Panc1 (cell line): ENCODE measurements at regions not wholly inside any gene's neighbourhood (a gene's known extent, or its start where the extent isn't known, plus 50 kb on each side); places are given as distances from the start of the nearest gene placed in this dataset.

Source experiments
- ATAC-seq: fragments of 200-7000 bp; cut with Tn5 transposase; 2 replicates; pipeline ENCODE4 v1.9.1; 2020; ENCODE audit warnings: mild to moderate bottlenecking, moderate library complexity
- BruUV-seq: library from RNA; stranded (reverse); fragments of 400-500 nt; replicated peaks from 2 replicates; lab custom pipeline; 2021; lab: Mats Ljungman, UMichigan
- CTCF ChIA-PET: fragments of 300-600 bp; sonication (Branson Sonifier 250); formaldehyde crosslinking; loops from one replicate; lab custom pipeline; 2022; ENCODE audit warnings: antibody characterized with exemption; lab: Charles Lee
- POLR2A ChIA-PET: fragments of 300-600 bp; sonication (Branson Sonifier 250); formaldehyde crosslinking; loops from one replicate; lab custom pipeline; 2022; ENCODE audit warnings: antibody characterized with exemption; lab: Charles Lee
- DNase-seq: peaks from one replicate; pipeline ENCODE4 v3.0.0-alpha.2; 2010; ENCODE audit warnings: low read depth, low spot score
- H3K27ac ChIP-seq: 2 replicates; pipeline ENCODE4 v1.5.1; 2011; ENCODE audit warnings: mild to moderate bottlenecking, low read length, inconsistent platforms
- H3K27me3 ChIP-seq: fragments of 200-500 bp; sonication (Bioruptor generic); 2 replicates; pipeline ENCODE4 v1.6.0; 2014; ENCODE audit warnings: low read length, inconsistent platforms; ENCODE audit not compliant: control insufficient read depth, insufficient read depth
- H3K36me3 ChIP-seq: fragments of 200-500 bp; sonication (Bioruptor generic); 2 replicates; pipeline ENCODE4 v1.5.1; 2014; ENCODE audit warnings: inconsistent platforms, mild to moderate bottlenecking, low read length, moderate library complexity; ENCODE audit not compliant: control insufficient read depth, insufficient read depth
- H3K4me1 ChIP-seq: 2 replicates; pipeline ENCODE4 v1.5.1; 2011; ENCODE audit warnings: inconsistent platforms, mild to moderate bottlenecking, low read length, moderate library complexity; ENCODE audit not compliant: control insufficient read depth, insufficient read depth
- H3K4me3 ChIP-seq, 2 experiments: 2 replicates each; pipeline ENCODE4 v1.5.1; 2011 to 2012; ENCODE audit warnings: low read depth in 2 of 2, low read length in 2 of 2, mild to moderate bottlenecking in 2 of 2, inconsistent platforms in 1 of 2, moderate library complexity in 1 of 2
- H3K9me3 ChIP-seq: fragments of 200-500 bp; sonication (Bioruptor generic); 2 replicates; pipeline ENCODE4 v1.5.1; 2014; ENCODE audit warnings: low read depth, mild to moderate bottlenecking, inconsistent platforms, low read length, moderate library complexity; ENCODE audit not compliant: control insufficient read depth, insufficient read depth
- POLR2AphosphoS5 ChIP-seq: IDR thresholded peaks from 2 replicates; pipeline ENCODE4 v1.6.1; 2012; ENCODE audit warnings: mild to moderate bottlenecking, low read depth, low read length, moderate library complexity
- SIN3A ChIP-seq: IDR thresholded peaks from 2 replicates; pipeline ENCODE4 v1.6.1; 2012; ENCODE audit warnings: low read depth, mild to moderate bottlenecking, low read length, moderate library complexity, borderline replicate concordance; ENCODE audit not compliant: insufficient read depth
- TCF7L2 ChIP-seq: IDR thresholded peaks from 2 replicates; pipeline ENCODE4 v1.6.1; 2011; ENCODE audit warnings: mild to moderate bottlenecking, low read depth, low read length, inconsistent platforms
- in situ Hi-C: cut with HindIII; loops from 2 replicates; pipeline ENCODE4 v1.10.0; 2016; ENCODE audit warnings: low sequenced_read_pairs, low pct_unique_long_range_greater_than_20kb
- intact Hi-C: fragments of 100-400 bp; cut with micrococcal nuclease; formaldehyde crosslinking; loops from one replicate; pipeline ENCODE4 v1.10.0; 2022; ENCODE audit not compliant: unreplicated experiment
- TF ChIP-seq, protein P1 (sequence below): fragments of 450-650 bp; IDR thresholded peaks from 2 replicates; pipeline ENCODE4 v1.5.1; 2017; ENCODE audit warnings: mild to moderate bottlenecking
- TF ChIP-seq, protein P2 (sequence below), 2 experiments: IDR thresholded peaks; 2 replicates each; pipeline ENCODE4 v1.6.1; 2011 to 2012; ENCODE audit warnings: low read depth in 2 of 2, control low read depth in 1 of 2, low read length in 1 of 2, mild to moderate bottlenecking in 1 of 2, moderate library complexity in 1 of 2; ENCODE audit not compliant: insufficient read depth in 1 of 2

DNA sequence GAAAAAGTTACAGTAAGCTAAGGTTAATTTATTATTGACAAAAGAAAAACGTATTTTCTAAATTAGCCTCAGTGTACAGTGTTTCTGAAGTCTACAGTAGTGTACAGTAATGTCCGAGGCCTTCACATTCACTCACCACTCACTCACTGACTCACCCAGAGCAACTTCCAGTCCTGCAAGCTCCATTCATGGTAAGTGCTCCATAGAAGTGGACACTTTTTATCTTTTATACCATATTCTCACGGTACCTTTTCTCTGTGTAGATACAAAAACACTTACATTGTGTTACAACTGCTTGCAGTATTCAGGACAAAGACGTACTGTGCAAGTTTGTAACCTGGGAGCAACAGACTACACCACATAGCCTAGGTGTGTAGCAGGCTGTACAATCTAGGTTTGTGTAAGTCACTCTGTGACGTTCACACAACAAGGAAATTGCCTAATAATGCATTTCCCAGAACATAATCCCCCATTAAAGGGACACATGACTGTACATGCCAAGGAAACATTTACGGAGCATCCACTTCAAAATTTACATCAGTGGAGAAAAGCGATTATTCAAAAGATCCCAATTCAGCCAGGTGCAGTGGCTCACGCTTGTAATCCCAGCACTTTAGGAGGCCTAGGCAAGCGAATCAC, 133.4 kb downstream of the BANF2 start:
- DNase-seq (no peak), ATAC-seq (no peak)
- POLR2A ChIA-PET, result no interaction called here
- Histone ChIP-seq H3K4me3 (no peak overlapping the region), H3K27ac (no peak overlapping the region), H3K9me3 (no peaks in the 10 kb centered on the region), H3K27me3 (no peaks in the 10 kb centered on the region), H3K36me3 (no peaks in the 10 kb centered on the region), H3K4me1 (peaks cover 14% of the 10 kb centered on the region)
- TF ChIP-seq, protein P1, sequence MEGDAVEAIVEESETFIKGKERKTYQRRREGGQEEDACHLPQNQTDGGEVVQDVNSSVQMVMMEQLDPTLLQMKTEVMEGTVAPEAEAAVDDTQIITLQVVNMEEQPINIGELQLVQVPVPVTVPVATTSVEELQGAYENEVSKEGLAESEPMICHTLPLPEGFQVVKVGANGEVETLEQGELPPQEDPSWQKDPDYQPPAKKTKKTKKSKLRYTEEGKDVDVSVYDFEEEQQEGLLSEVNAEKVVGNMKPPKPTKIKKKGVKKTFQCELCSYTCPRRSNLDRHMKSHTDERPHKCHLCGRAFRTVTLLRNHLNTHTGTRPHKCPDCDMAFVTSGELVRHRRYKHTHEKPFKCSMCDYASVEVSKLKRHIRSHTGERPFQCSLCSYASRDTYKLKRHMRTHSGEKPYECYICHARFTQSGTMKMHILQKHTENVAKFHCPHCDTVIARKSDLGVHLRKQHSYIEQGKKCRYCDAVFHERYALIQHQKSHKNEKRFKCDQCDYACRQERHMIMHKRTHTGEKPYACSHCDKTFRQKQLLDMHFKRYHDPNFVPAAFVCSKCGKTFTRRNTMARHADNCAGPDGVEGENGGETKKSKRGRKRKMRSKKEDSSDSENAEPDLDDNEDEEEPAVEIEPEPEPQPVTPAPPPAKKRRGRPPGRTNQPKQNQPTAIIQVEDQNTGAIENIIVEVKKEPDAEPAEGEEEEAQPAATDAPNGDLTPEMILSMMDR, result no peak
- TF ChIP-seq SIN3A (no peak), POLR2AphosphoS5 (no peak), TCF7L2 (no peak)
- TF ChIP-seq, protein P2, sequence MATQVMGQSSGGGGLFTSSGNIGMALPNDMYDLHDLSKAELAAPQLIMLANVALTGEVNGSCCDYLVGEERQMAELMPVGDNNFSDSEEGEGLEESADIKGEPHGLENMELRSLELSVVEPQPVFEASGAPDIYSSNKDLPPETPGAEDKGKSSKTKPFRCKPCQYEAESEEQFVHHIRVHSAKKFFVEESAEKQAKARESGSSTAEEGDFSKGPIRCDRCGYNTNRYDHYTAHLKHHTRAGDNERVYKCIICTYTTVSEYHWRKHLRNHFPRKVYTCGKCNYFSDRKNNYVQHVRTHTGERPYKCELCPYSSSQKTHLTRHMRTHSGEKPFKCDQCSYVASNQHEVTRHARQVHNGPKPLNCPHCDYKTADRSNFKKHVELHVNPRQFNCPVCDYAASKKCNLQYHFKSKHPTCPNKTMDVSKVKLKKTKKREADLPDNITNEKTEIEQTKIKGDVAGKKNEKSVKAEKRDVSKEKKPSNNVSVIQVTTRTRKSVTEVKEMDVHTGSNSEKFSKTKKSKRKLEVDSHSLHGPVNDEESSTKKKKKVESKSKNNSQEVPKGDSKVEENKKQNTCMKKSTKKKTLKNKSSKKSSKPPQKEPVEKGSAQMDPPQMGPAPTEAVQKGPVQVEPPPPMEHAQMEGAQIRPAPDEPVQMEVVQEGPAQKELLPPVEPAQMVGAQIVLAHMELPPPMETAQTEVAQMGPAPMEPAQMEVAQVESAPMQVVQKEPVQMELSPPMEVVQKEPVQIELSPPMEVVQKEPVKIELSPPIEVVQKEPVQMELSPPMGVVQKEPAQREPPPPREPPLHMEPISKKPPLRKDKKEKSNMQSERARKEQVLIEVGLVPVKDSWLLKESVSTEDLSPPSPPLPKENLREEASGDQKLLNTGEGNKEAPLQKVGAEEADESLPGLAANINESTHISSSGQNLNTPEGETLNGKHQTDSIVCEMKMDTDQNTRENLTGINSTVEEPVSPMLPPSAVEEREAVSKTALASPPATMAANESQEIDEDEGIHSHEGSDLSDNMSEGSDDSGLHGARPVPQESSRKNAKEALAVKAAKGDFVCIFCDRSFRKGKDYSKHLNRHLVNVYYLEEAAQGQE (IDR thresholded peaks at IDR 0.05; ENCODE audit: insufficient read depth in 1 of 2, low read depth in 2 of 2, low read length in 1 of 2), result no peak
- in situ Hi-C loops (no loop called here), intact Hi-C loops (no loop called here)
- BruUV-seq, result no TSS peak
- CTCF ChIA-PET, result no interaction called here

DNA sequence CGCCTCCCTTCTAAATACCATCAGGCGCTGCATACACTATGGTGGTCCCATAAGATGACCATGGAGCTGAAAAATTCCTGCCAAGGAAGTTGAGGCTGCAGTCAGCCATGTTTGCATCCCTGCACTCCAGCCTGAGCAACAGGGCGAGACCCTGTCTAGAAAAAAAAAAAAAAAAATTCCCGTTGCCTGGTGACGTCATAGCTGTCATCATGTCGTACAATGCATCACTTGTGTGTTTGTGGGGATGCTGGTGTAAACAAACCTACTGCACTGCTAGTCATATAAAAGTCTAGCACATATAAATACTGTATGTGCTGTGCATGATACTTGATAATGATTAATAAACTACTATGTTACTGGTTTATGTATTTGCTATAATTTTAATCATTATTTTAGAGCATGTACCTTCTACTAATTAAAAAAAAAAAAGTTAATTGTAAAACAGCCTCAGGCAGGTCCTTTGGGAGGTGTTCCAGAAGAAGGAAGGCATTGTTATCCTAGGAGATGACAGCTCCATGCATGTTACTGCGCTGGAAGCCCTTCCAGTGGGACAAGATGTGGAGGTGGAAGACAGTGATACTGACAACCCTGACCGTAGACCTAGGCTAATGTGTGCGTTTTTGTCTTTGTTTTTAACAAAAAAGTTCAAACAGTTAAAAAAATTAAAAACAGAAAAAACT, 132.6 kb downstream of the BANF2 start:
- in situ Hi-C loops, result no loop called here
- DNase-seq (no peak), ATAC-seq (no peak)
- TF ChIP-seq, protein P2 (IDR thresholded peaks at IDR 0.05; ENCODE audit: insufficient read depth in 1 of 2, low read depth in 2 of 2, low read length in 1 of 2), result no peak
- TF ChIP-seq, protein P1, result no peak
- TF ChIP-seq TCF7L2, result no peak
- no peak for TF ChIP-seq POLR2AphosphoS5
- no peak for TF ChIP-seq SIN3A
- H3K27me3 ChIP-seq, result no peaks in the 10 kb centered on the region
- no peaks in the 10 kb centered on the region for H3K36me3 ChIP-seq
- no peak overlapping the region for H3K27ac ChIP-seq
- H3K4me1 ChIP-seq, result peaks cover 14% of the 10 kb centered on the region
- no peak overlapping the region for H3K4me3 ChIP-seq
- ChIA-PET CTCF (no interaction called here), POLR2A (no interaction called here)
- intact Hi-C loops, result no loop called here
- no peaks in the 10 kb centered on the region for H3K9me3 ChIP-seq
- BruUV-seq, result no TSS peak
